T-helper 2 cell treated with Interferon-gamma antibody and Interleukin-4, amounts not matched to agents 100 ng/mL and 5 ng/mL, for 36 hours (primary cell): ENCODE measurements at regions not wholly inside any gene's neighbourhood (a gene's known extent, or its start where the extent isn't known, plus 50 kb on each side); places are given as distances from the start of the nearest gene placed in this dataset.

Experiments used
- intact Hi-C: fragments of 100-400 bp; cut with micrococcal nuclease; formaldehyde crosslinking; loops from one replicate; pipeline ENCODE4 v1.15.1; 2023

DNA sequence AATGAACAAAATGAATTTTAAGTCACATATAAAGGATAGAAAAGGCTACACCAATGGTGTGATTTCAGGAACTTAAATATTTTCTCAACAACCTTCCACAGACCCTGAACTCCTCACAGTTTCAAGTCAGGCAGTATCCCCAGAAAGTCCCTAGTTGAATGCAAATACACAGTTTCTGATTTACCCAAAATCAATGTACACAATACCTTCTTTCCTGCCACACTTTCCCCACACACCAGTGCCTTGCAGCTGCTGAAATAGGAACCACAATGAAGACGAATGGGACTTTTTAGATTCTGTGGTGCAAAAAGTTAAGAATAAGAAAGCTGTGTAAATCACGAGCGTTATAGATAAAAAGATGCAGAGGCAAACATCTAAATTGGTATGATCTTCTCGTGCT is 552.4 kb upstream of the MEF2C start:
- intact Hi-C loops, result no loop called here

DNA sequence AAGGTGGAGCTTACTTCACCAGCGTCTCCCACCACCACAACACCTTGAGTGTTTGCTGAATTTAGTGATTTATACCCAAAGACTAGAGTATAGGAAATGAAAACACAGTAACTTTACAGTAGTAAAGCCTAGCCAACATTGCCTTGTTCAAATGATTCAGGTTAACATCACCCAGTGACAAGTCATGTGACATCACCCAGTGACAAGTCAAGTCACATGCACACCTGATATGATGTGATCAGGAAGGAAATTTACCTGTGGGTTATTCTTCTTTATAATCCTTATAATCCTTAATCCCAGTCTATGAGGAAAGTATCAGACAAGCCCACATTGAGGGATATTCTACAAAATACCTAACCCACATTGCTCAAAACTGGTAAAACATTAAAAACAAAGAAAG is 545.6 kb upstream of the MEF2C start:
- intact Hi-C loops, result no loop called here

DNA sequence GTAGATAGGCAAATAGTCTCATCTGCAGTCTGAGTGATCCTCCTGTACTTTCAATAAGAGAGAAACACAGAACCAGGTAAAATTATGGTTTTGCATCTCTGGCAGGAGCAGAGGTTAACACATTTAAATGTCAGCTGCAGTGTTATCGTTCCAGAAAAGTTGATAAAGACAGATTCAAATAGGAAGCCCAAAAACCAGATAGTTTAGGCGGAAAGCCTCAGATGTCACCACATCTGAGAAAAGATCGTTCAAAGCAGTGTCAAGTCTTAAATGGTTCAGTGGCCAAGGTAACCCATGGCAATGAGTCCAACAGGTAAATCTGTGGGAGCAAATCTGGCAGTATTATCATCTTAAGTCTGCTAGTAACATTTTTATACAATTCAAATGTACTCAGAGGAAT is 542.1 kb upstream of the MEF2C start:
- intact Hi-C loops, result no loop called here

DNA sequence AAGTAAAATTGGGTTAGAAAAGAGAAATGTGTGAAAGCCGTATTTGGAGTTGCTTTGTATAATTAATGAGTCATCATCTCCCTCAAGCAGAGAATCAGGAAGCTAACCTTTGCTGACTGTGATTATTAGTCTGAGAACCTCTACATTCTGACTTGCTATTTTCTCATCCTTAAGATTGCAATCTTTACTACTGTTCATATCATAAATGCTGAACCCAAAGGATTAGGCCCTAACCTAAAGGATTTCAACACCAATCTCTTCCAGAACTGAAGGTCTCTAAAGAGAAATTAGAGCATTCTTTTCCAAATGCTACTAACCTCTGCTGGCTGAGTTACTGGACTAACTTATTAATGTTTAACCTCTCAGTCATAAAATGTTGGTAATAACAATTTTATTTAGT is 538.1 kb upstream of the MEF2C start:
- intact Hi-C loops, result no loop called here

DNA sequence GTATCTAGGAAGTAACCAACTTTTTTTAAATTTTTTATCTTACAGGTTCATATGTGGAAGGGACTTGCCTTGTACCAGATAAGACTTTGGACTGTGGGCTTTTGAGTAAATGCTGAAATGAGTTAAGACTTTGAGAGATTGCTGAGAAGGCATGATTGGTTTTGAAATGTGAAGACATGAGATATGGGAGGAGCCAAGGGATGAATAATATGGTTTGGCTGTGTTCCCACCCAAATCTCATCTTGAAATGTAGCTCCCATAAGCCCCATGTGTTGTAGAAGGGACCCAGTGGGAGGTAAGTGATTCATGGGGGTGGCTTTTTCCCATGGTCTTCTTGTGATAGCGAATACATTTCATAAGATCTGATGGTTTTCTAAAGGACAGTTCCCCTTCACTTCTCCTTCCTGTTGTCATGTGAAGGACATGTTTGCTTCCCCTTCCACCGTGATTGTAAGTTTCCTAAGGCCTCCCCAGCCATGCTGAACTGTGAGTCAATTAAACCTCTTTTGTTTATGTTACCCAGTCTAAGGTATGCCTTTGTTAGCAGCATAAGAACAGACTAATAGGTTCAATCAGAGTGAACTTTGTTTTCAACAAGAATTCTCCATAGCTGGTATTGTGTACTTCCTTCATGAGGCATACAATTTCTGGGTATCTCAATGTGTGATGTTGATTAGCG is 535.6 kb upstream of the MEF2C start:
- intact Hi-C loops, result no loop called here

DNA sequence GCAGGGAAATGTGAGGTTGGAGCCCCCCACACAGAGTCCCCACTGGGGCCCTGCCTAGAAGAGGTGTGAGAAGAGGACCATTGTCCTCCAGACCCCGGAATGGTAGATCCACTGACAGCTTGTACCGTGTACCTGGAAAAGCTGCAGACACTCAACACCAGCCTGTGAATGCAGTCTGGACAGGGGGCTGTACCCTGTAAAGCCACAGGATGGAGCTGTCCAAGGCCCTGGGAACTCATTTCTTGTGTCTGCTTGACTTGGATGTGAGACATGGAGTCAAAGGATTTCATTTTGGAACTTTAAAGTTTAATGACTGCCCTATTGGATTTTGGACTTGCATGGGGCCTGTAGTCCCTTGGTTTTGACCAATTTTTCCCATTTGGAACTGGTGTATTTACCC is 535.0 kb upstream of the MEF2C start:
- intact Hi-C loops, result no loop called here

DNA sequence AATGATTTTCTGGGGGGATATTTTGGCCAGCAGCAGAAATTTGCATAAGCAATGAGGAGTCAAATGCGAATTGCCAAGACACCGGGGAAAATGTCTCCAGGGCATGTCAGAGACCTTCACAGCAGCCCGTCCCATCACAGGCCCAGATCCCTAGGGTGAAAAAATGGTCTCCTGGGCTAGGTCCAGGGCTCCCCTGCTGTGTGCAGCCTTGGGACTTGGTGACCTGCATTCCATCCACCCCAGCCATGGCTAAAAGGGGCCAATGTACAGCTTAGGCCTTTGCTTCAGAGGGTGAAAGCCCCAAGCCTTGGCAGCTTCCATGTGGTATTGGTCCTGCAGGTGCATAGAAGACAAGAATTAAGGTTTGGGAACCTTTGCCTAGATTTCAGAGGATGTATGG is 534.5 kb upstream of the MEF2C start:
- intact Hi-C loops, result no loop called here

DNA sequence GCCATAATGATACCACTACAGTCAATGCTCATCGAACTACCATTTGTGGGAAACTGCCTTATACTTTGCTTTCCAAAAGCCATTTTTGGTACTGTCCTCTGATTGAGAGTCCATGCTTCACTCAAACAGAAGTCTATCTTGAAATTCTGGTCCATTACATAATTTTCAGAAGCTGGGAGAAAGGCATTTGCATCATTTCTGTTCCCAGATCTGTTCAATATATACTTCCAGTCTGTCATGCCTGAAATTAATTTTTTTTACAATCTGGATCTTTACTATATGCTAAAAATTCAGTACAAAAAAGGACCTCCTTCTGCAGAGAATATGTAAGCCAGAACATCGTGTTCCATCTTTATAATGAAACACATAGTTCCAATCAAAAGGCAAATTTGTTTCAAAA is 528.9 kb upstream of the MEF2C start:
- intact Hi-C loops, result no loop called here

DNA sequence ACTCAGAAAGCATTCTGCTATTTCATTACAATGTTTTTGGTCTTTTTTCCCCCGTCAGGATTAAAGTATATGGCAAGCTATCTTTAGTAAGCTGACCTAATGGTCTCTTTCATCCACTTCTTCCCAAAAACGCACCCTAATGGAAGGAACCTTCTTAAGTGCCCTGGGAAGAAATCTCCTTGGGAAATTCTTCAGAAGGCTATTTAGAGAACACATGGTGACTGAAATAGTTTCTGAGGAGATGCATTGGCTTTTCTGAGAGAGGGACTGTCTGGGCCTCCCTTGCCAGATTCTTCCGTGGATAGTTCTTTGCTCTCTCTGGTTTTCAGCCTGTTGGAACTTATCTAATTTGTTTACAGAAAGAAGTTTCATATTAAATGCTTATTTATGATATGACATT is 524.1 kb upstream of the MEF2C start:
- intact Hi-C loops, result no loop called here

DNA sequence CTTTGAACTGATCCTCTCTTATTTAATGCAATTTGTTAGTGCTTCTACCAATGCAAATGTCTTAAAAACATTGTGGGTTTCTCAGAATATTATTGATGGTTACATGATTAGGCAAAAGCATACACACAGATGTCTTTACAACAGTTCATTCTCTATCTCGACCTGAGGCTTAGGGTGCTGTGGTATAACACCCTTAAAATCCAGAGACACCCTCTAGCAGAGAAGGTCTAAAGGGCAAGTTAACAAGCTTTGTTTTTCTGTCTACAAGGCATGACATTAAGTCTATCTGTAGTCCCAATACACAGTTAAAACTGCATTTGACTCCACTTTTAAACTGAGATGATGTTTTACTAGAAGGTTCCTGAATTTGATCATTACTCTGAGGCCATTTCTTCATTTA is 518.7 kb upstream of the MEF2C start:
- intact Hi-C loops, result no loop called here

DNA sequence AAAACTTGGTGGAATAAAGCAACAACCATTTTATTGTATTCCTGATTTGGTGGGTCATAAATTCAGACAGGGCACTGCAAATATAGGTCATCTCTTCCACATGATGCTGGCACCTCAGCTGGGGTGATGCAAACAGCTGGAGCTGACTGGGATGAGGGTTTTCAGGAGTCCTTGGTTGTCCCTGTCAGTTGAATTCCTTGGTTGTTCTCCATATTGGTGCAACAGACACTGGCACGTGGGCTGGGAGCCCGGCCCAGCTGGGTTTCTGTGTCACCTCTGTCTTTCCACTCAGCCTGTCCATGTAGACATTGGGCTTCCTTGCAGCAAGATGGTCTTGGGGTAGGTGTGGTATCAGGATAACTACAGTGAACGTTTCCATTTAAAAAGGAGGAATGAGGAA is 518.0 kb upstream of the MEF2C start:
- intact Hi-C loops, result no loop called here

DNA sequence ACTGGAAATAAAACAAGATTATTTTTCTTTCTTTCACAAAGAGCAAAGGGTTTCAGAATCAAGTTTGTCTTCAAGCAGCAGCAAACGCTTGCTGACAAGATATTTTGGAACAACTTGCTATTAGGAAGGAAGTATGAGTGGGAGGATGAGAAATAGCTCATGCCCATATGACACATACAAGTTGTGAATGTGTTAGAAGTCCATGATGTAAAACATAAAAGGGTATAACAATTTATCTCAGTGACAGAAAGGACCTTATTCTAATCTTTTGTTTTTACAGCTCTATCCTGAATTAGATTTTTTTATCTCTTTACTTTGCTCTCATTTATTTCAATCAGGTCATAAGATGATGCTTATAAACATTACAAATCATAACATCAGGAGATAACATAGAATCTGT is 516.6 kb upstream of the MEF2C start:
- intact Hi-C loops, result no loop called here

DNA sequence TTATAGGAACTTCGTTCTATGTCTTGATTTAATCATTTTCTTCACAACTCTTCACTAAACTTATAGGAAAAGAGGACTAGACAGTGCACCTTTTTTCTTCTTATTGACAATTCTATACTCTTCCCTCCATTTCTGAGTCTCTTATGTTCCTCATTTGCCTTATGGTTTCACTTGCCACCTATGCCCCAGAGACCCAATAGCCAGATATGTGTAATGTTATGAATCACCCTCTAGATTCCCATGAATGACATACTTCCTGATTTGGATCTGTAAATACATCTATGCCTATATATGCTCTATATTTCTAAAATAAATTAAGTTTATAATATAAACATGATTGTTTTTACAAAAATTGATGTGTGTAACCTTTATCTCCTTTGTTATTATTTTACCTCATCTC is 514.1 kb upstream of the MEF2C start:
- intact Hi-C loops, result no loop called here

DNA sequence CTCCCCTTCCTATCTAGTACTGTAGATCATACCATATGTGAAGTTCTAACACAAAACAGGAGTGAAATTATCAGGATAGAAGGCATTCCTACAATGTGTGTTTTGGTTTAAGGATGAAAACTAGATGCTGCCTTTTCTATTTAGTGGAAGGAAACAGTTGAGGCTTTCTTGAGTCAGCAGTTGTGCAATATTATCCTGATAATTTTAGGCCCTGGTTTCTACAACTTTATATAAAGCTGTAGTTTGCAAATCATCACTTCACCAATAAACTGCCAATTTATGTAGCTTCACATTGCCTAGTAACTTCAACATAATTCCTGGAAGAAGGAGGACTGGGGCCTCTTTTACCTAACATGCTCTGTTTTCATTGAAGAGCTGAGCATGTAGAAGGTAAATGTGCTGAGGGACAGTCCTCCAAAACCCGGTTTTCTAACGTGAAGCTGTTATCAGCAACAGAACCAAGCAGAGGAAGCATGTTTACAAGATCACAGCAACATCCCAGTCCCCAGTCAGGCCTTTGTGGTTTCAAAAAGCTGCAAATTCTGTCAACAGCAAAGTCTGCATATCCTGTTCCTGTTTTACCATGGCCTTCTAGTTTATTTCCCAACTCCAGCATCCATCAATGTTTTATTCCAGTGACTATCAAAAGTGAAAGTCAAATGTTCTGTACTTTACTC is 513.4 kb upstream of the MEF2C start:
- intact Hi-C loops, result no loop called here

DNA sequence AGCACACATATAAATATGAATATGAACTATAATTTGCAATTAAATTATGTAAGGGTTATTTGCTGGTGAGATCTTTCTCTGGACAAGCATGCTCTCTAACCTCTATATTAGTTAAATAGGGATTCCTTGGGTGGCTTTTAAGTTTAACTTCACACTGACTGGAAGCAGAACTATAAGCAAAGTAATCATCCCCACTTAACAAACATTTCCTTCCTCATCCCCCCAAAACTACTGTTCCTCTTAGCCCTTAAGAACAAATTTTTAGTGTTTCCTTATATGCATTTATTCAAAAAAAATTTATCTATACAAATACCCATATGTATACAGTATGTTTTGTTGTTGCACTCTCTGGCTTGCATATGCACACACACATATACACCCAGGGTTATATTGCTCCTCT is 512.1 kb upstream of the MEF2C start:
- intact Hi-C loops, result no loop called here

DNA sequence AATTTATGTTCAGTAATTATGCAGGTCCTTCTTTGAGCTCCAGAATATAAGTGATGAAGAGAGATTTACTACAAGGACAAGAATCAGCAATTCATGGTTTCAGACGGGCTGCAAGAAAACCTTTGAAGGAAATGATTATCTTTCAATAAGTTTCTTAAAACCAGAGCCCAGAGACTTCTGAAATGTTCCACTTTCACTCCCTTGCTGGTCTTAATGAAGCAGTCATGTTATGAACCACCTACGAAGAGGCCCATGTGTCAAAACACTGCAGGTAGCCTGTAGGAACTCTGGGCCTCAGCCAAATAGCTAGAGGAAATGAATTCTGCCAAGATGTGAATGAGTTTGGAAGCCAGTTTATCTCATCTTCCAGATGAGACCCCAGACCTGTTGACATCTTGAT is 505.9 kb upstream of the MEF2C start:
- intact Hi-C loops, result no loop called here

DNA sequence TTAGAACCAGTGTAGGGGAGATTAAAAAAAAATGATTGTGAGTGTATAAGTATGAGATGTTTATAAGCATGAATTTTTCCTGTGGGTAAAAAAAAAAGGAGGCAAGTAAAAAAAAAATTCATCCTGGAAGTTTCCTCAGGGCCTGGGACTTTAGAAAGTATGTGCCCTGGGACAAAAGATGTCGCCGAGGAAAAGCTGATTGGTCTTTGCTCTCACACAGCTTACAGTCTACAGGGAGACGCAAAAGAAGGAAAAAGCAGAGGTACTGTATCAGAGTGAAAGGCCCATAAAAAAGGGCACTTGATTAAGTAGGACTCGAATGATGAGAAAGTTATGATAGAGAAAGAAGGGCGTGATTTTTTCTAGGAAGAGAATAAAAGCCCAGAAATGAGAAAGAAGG is 501.4 kb upstream of the MEF2C start:
- intact Hi-C loops, result no loop called here

DNA sequence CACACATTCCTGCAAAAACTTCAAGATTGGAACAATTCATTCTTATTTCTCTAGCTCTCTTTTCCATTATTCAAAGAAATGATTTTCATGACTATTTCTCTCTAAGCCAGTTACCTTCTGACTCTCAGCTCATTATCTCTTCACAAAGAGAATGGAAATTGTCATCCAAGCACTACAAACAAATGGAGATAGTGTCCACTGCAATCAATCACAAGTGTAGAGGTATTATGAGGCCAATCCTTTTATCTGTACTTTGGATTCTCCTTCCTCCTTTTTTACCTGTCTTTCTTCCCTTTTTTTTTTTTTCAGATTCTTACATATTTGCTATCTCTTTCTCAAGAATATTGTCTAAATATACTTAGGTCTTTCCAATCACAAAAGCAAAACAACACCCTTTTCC is 497.7 kb upstream of the MEF2C start:
- intact Hi-C loops, result no loop called here

DNA sequence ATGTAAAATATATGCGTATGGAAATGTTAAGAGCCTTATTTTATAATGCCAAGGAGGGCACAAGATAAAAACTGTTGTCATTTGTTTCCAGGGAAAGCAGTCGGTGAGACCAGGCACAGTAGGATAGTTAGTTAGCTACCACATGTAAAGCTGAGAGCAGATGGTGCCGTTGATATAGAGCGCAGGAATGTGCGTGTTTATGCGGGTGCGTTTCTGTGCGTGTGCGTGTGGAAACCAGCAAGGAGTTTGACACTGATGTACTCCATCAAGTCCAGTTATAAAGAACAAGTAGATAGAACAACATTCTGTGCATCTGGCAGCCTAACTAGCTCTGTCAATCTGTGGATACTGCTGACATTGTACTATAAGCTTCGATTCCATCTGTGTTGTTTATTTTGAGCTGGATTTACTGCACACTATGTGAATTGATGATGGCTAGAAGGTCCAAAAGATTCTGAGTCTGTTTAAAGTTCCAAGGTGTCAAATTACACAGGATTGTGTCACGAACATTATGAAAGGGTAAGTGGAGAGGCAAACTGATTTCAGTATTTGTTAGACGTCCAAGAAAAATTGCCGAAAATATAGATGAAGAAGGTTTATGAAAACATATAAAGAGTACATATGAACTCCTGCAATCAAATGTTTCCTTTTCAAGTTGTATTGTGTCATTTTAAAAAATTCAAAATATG is 494.9 kb upstream of the MEF2C start:
- intact Hi-C loops, result no loop called here

DNA sequence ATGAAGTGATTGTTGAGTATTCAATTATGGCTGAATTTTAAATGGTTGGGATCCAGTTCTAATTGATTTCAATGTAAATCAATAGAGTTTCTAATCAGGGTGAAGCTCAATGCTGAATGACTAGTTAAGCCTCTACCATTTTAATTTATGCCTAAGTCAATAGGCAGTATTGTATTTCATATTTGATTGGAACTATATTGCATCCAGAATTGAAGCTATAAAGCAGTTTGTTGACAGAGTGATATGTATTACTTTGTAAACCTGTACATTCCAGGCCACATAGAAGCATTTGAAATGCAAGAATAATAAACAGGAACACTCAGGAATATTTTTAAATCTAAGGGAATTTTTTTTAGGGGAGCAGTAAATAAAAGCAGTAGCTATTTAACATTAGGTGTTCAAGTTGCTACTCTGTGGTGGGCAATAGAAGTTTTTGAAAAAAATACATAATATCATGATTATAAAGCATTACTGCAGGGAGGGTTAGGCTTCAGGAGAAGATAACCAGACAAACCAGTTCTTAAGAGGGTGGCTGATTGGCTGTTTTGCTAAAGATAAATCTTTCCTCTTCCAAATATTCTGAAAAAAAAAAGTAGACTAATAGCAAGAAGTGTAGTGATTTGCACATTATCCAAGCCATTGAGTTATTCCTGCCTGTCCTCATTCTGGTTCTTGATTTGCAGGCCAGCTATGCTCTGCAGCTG is 492.0 kb upstream of the MEF2C start:
- intact Hi-C loops, result no loop called here

DNA sequence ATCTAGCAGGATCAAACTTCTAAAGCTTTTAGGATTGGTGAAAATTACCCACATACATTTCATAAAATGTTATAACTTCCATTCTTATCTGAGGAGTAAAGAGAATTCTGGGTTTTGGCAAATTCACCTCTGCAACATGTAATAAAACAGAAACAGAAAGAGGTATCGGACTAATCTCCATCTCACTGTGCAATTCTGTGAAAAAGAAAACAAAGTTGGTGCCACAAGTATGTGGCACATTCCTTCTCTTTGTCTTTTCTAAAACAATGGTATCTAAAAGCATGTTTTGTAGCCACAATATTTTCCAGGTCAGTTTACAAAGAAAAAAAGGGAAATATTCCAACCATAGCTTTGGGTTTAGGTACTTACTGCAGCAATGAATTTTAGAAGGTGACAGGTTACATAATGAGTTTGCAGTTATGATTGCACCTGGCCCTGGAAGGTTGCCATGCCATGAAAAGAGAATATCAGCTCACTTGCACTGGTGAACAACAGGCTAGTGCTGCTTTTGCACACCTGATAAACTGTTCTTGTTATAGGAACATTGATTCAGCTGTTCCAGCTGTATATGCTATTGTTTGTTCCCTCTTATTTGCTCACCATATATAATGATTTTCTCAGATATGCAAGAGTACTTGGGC is 491.3 kb upstream of the MEF2C start:
- intact Hi-C loops, result no loop called here

DNA sequence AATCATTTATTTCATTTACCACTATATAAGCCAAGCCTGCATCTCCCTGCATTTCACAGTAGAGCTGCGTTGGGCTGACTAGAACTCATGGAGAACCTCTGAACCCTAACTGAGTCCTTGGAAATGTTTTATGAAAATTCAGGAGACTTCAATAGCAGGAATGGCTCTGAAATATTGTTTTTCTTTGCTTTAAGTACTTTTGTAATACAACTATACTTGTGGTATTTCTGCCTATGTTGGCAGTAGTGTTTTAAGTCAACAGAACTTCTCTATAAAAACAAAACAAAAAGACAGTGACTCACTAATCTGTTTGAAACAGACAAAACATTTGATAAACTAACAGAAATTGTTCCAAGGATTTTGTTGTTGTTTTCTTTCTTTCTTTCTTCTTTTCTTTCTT is 489.2 kb upstream of the MEF2C start:
- intact Hi-C loops, result no loop called here
